ENCODE measurements at regions not wholly inside any gene's neighbourhood (a gene's known extent, or its start where the extent isn't known, plus 50 kb on each side); places are given as distances from the start of the nearest gene placed in this dataset.

DNA sequence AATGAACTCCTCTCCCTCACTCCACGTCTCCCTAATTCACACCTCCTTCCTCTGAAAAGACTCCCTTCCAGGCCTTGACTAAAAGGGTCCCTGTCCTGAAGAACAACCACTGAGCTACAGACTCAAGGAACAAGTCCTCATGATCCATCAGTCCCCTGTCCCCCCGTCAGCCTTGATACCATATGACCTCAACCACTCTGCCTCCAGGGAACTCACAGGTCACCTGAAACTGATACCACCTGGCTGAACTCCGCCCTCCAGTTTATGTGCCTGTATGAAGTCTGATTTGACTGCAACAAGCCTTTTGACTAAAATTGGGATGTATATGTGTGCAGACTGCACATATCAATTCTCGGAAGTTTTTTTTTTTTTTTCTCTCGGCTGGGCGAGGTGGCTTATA, 88.7 kb downstream of the UGCG start:
- ChIA-PET CTCF (interaction anchor here (0.5 to 1.8 kb wide), 2 partner anchors 14 to 1919 kb away, joined by 3 to 4 read pairs; no protein-coding TSS in a partner anchor), POLR2A (no interaction called here)
- H3K36me3 ChIP-seq (ENCODE audit: control insufficient read depth, insufficient read depth, low read length): no peaks in the 10 kb centered on the region
- no peak for DNase-seq (ENCODE audit: low read depth)
- TF ChIP-seq CTCF (IDR thresholded peaks at IDR 0.05; ENCODE audit: insufficient read depth, low read depth, low read length): no peak
- no peaks in the 10 kb centered on the region for H3K27me3 ChIP-seq (ENCODE audit: control insufficient read depth, insufficient read depth, low read length)
- H3K4me3 ChIP-seq (ENCODE audit: low read depth, low read length): no peak overlapping the region

GRCh38 chr9:111986035-111986556, 89.5 kb downstream of the UGCG start:
- CTCF ChIA-PET: interaction anchor here (1.5 to 1.8 kb wide), 2 partner anchors 15 to 227 kb away, joined by 3 to 4 read pairs; no protein-coding TSS in a partner anchor
- no peak for TF ChIP-seq CTCF (IDR thresholded peaks at IDR 0.05; ENCODE audit: insufficient read depth, low read depth, low read length)
- POLR2A ChIA-PET: no interaction called here
- no peak for DNase-seq (ENCODE audit: low read depth)
- no peaks in the 10 kb centered on the region for H3K27me3 ChIP-seq (ENCODE audit: control insufficient read depth, insufficient read depth, low read length)
- H3K36me3 ChIP-seq (ENCODE audit: control insufficient read depth, insufficient read depth, low read length): no peaks in the 10 kb centered on the region
- H3K4me3 ChIP-seq (ENCODE audit: low read depth, low read length): no peak overlapping the region

Data from BJ (cell line).